Small intestine (tissue), 7 donors: ENCODE measurements at regions not wholly inside any gene's neighbourhood (a gene's known extent, or its start where the extent isn't known, plus 50 kb on each side); places are given as distances from the start of the nearest gene placed in this dataset.

ENCODE experiments used
- DNase-seq, 2 donors: peaks; one replicate each; pipeline versions ENCODE4 v3.0.0 to v3.0.0-alpha.2; 2013
- FAIRE-seq: peaks from 2 replicates; lab custom pipeline; 2012; peaks lifted over from hg19 to GRCh38; lab: Jason Lieb, UNC
- H3K27ac ChIP-seq, 3 donors: one replicate each; pipeline ENCODE4 v1.5.1; 2013; ENCODE audit warnings: low read length in 2 of 3, mild to moderate bottlenecking in 2 of 3, control low read depth in 1 of 3, inconsistent platforms in 1 of 3, low read depth in 1 of 3, moderate library complexity in 1 of 3
- H3K27me3 ChIP-seq, 3 donors: one replicate each; pipeline ENCODE4 v1.6.1; 2013; ENCODE audit warnings: low read length in 3 of 3, inconsistent platforms in 1 of 3; ENCODE audit not compliant: control insufficient read depth in 3 of 3, insufficient read depth in 3 of 3
- H3K36me3 ChIP-seq, 3 donors: one replicate each; pipeline ENCODE4 v1.6.1; 2013; ENCODE audit warnings: low read length in 3 of 3, inconsistent platforms in 1 of 3, low read depth in 1 of 3, mild to moderate bottlenecking in 1 of 3, moderate library complexity in 1 of 3; ENCODE audit not compliant: control insufficient read depth in 3 of 3, insufficient read depth in 2 of 3
- H3K4me1 ChIP-seq, 3 donors: one replicate each; pipeline ENCODE4 v1.6.1; 2013; ENCODE audit warnings: low read length in 2 of 3, inconsistent platforms in 1 of 3, low read depth in 1 of 3, mild to moderate bottlenecking in 1 of 3, moderate library complexity in 1 of 3; ENCODE audit not compliant: control insufficient read depth in 3 of 3, insufficient read depth in 2 of 3
- H3K4me3 ChIP-seq, 3 donors: one replicate each; pipeline ENCODE4 v1.5.1; 2013; ENCODE audit warnings: low read length in 3 of 3, control low read depth in 1 of 3, inconsistent platforms in 1 of 3, low read depth in 1 of 3, mild to moderate bottlenecking in 1 of 3, moderate library complexity in 1 of 3
- H3K9me3 ChIP-seq, 2 donors: one replicate each; pipeline ENCODE4 v1.6.1; 2013; ENCODE audit warnings: low read depth in 1 of 2, low read length in 1 of 2; ENCODE audit not compliant: control insufficient read depth in 2 of 2, insufficient read depth in 1 of 2
- WGBS, 3 donors: extraction: QIAGEN DNeasy Blood & Tissue Kit; methylation state at CpG; one replicate each; pipeline ENCODE4 v1.1.7; 2013; 5-methylcytosine and 5-hydroxymethylcytosine counted together
- donor health status: healthy with polysubstance abuse.
- donor health status: control.
- donor health status: control.
- donor health status: Bipolar disorder and iron deficiency.
- donor health status: healthy.

GRCh38 chr3:103601666-103602065, 1166.9 kb downstream of the ZPLD1 start:
- no peak for FAIRE-seq

GRCh38 chr3:103609472-103609871, 1174.7 kb downstream of the ZPLD1 start:
- FAIRE-seq (no peak), DNase-seq (no peak)
- 69 to 83% (median 78%) methylated on average over 2 of the region's 2 CpGs for WGBS, 3 donors
- H3K27ac ChIP-seq = no peak overlapping the region
- H3K9me3 ChIP-seq = no peaks in the 10 kb centered on the region
- H3K36me3 ChIP-seq = no peaks in the 10 kb centered on the region
- no peaks in the 10 kb centered on the region for H3K4me1 ChIP-seq
- H3K27me3 ChIP-seq = no peaks in the 10 kb centered on the region
- no peak overlapping the region for H3K4me3 ChIP-seq

More at GRCh38 chr3:103601666-103602065, 1166.9 kb downstream of the ZPLD1 start:
- WGBS, 3 donors = 63 to 70% (median 63%) methylated on average over 1 of the region's 1 CpG
- H3K27me3 ChIP-seq = no peaks in the 10 kb centered on the region
- no peak for DNase-seq
- H3K36me3 ChIP-seq = no peaks in the 10 kb centered on the region
- no peaks in the 10 kb centered on the region for H3K4me1 ChIP-seq
- H3K4me3 ChIP-seq = no peak overlapping the region
- H3K9me3 ChIP-seq = peaks cover 0 to 2% of the 10 kb centered on the region in 2 donors
- no peak overlapping the region for H3K27ac ChIP-seq

GRCh38 chr3:103613397-103614156, 1178.8 kb downstream of the ZPLD1 start:
- FAIRE-seq (no peak), DNase-seq (no peak)
- no peaks in the 10 kb centered on the region for H3K27me3 ChIP-seq
- WGBS, 3 donors = 85 to 90% (median 87%) methylated on average over 2 of the region's 2 CpGs
- H3K36me3 ChIP-seq = no peaks in the 10 kb centered on the region
- H3K27ac ChIP-seq = no peak overlapping the region
- no peaks in the 10 kb centered on the region for H3K9me3 ChIP-seq
- H3K4me1 ChIP-seq = no peaks in the 10 kb centered on the region
- H3K4me3 ChIP-seq = no peak overlapping the region

- DNase-seq (no peak), FAIRE-seq (no peak)
- H3K36me3 ChIP-seq = no peaks in the 10 kb centered on the region
- no peaks in the 10 kb centered on the region for H3K4me1 ChIP-seq
- no peak overlapping the region for H3K4me3 ChIP-seq
- H3K27ac ChIP-seq = no peak overlapping the region
- no peaks in the 10 kb centered on the region for H3K27me3 ChIP-seq
- H3K9me3 ChIP-seq = peaks cover 0 to 7% of the 10 kb centered on the region in 2 donors
These were observed 1179.9 kb downstream of the ZPLD1 start for GRCh38 chr3:103614719-103615118.

GRCh38 chr3:103617961-103618360, 1183.1 kb downstream of the ZPLD1 start:
- Histone ChIP-seq H3K27ac (no peak overlapping the region), H3K36me3 (no peaks in the 10 kb centered on the region), H3K9me3 (peaks cover 0 to 7% of the 10 kb centered on the region in 2 donors), H3K4me3 (no peak overlapping the region), H3K4me1 (no peaks in the 10 kb centered on the region), H3K27me3 (no peaks in the 10 kb centered on the region)
- FAIRE-seq (no peak), DNase-seq (no peak)
- WGBS, 3 donors = 38 to 44% (median 42%) methylated on average over 2 of the region's 2 CpGs

GRCh38 chr3:103624271-103624670, 1189.5 kb downstream of the ZPLD1 start:
- WGBS, 3 donors = 45 to 68% (median 58%) methylated on average over 1 of the region's 1 CpG
- DNase-seq (no peak), FAIRE-seq (no peak)
- Histone ChIP-seq H3K27me3 (no peaks in the 10 kb centered on the region), H3K9me3 (peaks cover 0 to 1% of the 10 kb centered on the region in 2 donors), H3K4me3 (no peak overlapping the region), H3K27ac (no peak overlapping the region), H3K36me3 (no peaks in the 10 kb centered on the region), H3K4me1 (no peaks in the 10 kb centered on the region)

- H3K27ac ChIP-seq = no peak overlapping the region
- H3K36me3 ChIP-seq = no peaks in the 10 kb centered on the region
- H3K4me1 ChIP-seq = no peaks in the 10 kb centered on the region
- no peak for DNase-seq
- no peak overlapping the region for H3K4me3 ChIP-seq
- no peak for FAIRE-seq
- H3K9me3 ChIP-seq = peaks cover 0 to 14% of the 10 kb centered on the region in 2 donors
- 76 to 87% (median 80%) methylated on average over 1 of the region's 1 CpG for WGBS, 3 donors
- H3K27me3 ChIP-seq = no peaks in the 10 kb centered on the region
These were observed 1194.6 kb downstream of the ZPLD1 start for GRCh38 chr3:103629391-103629790.

GRCh38 chr3:103644450-103644849, 1209.6 kb downstream of the ZPLD1 start:
- Histone ChIP-seq H3K9me3 (no peaks in the 10 kb centered on the region), H3K27me3 (no peaks in the 10 kb centered on the region), H3K4me3 (no peak overlapping the region), H3K4me1 (no peaks in the 10 kb centered on the region), H3K27ac (no peak overlapping the region), H3K36me3 (no peaks in the 10 kb centered on the region)
- 46 to 55% (median 51%) methylated on average over 2 of the region's 2 CpGs for WGBS, 3 donors
- FAIRE-seq (no peak), DNase-seq (no peak)

- Histone ChIP-seq H3K27ac (no peak overlapping the region), H3K9me3 (no peaks in the 10 kb centered on the region), H3K4me3 (no peak overlapping the region), H3K27me3 (no peaks in the 10 kb centered on the region), H3K36me3 (no peaks in the 10 kb centered on the region), H3K4me1 (no peaks in the 10 kb centered on the region)
- 44 to 57% (median 52%) methylated on average over 1 of the region's 1 CpG for WGBS, 3 donors
- FAIRE-seq (no peak), DNase-seq (no peak)
These were observed 1219.2 kb downstream of the ZPLD1 start for GRCh38 chr3:103653996-103654395.
